Globus pallidus (tissue), 1 donor: ENCODE measurements at regions not wholly inside any gene's neighbourhood (a gene's known extent, or its start where the extent isn't known, plus 50 kb on each side); places are given as distances from the start of the nearest gene placed in this dataset.

Experiments
- DNase-seq: peaks from one replicate; pipeline ENCODE4 v3.0.0-alpha.2; 2015; ENCODE audit warnings: low spot score

DNA sequence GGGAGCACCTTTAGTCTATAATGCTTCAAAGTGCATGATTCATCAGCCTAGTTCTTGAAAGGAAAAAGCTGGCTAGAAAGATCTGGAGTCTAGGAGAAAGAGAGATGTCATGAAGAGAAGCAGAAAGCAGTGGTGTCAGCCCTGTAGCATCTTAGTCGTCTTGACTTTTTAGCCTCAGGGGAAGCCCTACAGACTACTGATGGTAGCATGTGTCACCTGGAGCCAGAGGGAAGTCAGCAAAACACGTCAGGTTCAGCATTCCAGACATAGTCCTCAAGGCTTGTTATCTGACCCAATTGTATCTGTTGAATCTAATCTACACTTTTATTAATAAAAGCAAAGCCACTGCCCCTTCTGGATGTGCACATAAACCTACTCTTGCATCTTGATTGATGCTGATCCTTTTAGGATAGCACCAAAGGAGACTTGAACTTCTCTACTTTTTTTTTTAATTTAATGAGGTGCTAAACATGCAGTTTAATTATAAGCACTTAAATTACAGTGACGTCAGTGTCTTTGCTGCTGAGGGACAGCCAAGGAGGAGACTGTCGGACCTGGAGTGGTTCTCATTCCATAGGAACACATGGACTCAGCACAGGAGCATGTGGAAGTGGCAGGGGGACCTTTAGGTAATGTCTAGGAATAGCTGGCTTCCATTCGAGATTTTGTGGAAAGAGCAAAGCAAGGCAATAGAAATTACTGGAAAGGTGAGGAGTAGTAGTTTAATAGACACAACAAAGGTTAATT, 525.5 kb upstream of the SGCG start:
- DNase-seq = no peak

DNA sequence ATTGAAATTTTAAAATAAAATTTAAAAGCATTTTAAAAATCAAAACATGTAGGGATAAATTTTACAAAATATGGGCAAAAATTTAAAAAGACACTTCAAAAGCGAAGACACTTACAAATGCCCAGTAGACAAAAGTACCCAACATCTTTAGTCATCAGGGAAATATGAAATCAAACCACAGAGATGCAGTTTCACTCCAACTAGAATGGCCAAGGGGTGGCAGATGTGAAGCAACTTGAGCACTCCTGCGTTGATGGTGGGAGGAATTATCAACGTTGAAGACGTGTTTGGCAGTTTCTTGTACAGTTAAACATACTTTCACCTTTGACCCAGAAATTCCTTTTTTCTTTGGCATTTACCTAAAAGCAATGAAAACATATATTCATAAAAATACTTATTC, 518.0 kb upstream of the SGCG start:
- DNase-seq = no peak

DNA sequence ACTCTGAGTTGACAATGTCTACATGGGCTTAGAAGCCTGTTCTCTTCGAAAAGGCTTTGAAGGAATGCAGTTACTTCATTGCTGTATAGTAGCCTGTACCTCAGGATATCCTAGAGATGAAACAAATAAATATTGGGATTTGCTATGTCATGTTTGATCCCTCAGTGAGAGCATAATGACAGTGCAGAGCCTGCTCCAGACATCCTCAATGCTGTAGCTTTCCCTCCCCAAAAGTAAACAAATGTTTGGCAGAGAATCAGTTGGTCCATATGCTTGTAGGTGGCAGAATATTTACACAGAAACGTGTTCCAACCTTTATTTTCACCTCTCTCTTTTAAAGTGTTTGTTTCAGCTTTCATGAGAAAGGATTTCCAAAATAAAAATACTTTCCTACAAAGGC, 515.3 kb upstream of the SGCG start:
- DNase-seq = no peak

DNA sequence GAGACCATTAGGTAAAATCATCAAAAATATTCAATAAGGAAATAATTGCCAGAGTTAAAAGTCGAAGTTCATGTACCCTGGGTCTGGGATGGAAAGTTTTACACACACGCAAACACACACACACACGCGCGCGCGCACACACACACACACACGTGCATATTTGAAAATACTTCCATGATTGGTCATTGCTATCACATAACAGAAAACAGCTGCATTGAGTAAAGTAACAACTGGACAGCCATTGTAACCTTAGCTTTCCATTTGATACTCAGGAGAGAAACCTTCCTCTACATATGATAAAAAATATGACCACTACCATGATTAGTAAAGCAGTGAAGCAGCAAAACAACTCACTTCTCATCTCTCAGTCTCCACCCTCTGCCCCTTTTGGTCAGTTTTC, 490.0 kb upstream of the SGCG start:
- no peak for DNase-seq

DNA sequence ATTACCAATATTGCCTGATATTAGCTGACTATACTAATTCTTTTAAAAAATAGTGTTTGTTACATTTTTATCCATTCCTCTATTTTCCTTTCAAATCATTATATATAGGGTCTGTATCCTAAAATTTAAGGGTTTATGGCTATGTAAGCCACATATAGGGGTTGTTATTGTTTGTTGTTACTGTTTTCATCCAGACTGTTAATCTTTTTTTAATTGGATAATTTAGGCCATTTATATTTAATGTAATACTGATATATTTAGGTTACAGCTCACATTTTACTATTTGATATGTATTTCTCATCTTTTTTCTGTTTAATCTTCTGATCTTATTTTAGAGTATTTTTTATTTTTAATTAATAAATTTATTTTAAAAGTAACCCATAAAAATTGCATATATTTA, 487.1 kb upstream of the SGCG start:
- DNase-seq = no peak

- no peak for DNase-seq
Observed at GRCh38 chr13:22696433-22696832, 484.3 kb upstream of the SGCG start.

- DNase-seq = no peak
Observed at GRCh38 chr13:22698467-22698866, 482.3 kb upstream of the SGCG start.

DNA sequence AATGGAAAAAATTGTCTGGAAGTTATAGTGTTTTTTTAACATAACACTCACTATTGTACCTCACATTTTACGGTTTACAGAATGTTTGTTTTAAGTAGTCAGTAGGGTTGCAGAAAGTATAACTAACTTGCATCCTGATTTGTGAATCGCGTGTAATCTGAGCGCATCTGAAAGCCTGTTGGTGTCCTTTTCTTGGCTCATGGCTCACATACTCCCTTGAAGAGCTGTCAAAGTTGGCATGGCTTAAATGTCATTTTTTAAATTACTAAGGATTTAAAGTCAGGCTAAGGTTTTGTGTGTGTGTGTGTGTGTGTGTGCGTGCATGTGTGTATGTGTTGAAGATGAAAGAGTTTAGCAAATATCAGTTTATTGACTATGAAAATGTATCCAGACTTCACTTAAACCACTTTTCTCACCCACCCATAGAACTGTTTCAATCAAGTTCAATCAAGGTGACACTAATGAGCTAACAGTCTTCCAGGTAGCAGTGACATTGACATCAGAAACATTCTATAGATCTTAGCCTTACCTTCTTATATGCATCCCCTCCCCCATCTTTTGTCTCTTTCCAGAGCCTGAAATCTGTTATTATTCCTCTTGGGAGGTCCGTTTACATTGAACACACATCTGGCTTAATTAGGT, 480.4 kb upstream of the SGCG start:
- DNase-seq = no peak

DNA sequence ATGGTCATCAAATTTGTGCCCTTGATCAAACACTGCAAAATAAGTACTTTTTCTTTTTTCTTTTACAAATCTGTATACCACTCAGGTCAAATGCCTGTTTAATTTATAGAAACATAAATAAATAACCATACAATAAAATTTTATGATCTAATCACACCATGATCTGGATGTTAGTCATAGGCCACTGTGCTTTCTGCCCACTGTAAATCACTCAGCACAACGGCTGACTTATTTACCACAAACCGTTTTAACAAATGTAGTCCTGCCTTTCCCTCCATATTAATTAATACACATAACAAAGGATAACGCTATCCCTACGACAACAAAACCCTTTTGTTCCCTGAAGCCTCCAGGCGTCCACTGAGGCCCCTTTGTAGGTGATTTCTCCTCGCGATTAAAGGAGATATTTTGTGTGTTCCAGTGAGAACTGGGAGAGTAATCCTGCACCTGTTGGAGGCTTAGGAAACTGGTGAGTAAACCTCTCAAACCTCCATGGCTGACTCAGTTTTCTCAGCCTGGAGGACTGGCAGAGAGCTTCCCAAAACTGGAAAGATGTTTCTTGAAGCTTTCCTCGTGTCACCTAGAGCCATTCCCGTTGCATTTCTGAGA, 477.1 kb upstream of the SGCG start:
- DNase-seq = no peak

DNA sequence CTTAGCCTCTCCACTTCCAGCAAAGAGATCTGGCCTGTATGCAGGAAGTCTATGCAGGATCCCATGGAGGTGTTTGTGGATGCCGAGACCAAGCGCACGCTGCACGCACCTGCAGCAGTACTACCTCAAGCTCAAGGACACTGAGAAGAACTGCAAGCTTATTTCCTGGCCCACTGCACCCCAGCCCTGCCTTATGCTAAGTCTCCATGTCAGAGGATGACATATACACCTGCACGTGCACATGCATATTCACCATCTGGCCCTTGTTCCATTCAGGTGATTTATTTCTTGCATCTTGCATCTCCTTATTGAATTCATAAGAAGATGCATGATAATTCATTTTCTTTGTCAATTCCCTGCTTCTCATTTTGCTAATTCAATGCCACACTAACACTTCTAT, 472.8 kb upstream of the SGCG start:
- DNase-seq = no peak

DNA sequence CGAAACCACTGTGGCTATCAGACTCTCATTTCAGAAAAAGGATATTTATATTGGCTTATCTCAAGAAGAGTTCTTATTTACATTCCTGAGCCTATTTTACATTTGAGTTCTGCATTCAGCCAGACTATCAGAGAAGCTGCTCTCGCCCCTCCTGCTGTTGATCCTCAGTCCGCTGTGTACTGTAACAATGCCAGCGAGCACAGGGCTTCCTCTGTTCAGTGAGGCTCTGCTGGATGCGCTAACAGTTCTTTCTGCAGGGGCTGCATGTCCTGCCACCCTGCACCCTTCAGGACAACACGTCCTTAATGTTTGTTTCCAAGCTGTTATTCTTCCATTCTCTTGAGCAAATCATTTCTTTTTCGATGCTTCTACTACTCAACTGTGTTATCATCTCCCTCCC, 463.7 kb upstream of the SGCG start:
- peak; percentile 63 for DNase-seq

DNA sequence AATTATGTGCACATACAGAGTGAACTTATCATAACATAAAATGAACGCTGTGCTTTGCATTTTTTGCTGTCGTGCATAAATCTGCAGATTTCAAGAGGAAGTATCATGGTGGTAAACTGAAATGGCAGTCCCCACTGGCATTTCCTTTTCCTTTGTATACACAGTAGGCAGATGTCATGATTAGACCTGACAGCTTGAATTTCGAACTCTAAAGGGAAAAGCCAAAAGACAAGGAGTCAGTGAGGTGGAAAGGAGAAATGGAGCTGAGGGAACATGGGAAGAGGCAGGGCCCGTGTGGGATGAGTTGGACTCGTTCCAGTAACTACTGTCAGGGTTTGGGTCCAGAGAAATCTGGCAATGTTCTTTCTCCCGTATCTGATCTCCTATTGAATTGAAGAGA, 454.1 kb upstream of the SGCG start:
- no peak for DNase-seq

DNA sequence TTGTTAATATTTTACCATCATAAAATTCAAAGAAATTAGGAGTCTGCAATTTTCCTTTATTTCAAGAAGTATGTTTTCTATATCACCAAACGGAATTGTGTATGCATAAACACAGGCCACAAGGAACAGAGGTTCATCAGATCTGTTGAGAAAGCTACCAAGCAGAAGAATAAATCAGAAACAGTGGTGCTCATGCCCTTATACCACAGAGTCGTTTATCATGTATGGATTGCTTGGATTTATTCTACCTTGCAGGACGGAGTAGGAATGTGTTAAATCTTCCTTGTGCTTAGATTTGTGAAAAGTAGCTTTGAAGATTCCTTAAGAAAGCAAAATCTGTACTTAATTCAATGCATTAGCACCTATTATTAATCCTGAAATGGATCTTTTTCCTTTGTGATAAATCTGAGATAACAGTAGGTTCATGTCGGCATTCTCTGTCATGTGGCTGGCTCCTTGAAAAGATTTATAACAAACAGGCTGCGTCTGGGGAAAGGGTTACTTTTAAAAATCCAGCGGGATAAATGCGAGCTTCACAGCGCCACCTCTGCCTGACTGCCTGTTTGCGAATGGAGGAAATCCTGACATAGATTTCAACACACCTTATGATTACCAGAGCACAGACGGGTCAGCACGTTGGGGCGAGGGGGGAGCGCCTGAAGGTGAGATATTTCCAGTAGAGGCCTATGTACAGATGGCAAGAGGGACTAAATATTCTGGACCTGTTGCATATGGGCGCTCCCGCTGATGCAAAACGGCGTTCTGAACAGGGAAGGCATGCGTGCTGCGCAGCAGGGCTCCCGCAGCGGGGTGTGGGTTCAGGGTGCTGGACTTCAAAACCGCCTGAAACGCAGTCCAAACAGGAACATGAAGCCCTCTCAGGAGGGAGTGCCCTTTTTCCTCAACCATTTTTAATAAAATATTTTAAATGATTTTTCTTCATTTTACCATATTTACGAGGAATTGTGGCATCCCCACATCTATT, 445.5 kb upstream of the SGCG start:
- DNase-seq = no peak

DNA sequence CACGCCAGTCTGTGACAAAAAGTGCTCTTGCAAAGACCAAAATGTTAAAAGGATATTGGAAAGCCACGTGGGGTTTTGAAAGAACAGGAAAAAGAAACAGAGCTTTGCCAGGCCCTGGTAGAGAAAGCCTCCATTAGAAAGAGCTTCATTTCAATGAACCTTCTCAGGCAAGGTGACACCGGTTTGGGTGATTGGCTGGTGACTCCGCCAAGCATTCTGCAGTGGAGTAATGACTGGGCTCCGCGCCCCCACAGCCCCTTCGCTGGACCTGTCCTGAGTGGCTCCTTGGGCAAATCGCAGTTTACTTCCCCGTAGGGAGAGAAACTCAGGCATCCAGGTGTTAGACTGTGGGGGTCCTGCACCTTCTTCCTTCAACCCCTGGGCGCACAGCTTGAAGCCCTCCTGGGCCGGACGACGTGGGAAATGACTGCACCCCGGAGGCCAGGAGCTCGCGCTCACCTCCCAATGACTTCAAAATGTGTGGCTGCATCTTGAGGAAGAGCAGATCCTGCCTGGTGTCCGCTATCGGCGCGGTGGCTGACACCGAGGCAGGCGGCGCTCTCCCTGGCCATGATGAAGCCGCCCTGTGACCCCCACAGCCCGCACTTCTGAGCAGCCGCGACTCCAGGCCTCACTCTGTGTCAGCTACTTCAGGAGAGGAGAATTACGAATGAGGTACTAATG, 444.6 kb upstream of the SGCG start:
- DNase-seq = no peak

GRCh38 chr13:22736768-22737092, 444.0 kb upstream of the SGCG start:
- no peak for DNase-seq

- DNase-seq = no peak
Observed at GRCh38 chr13:22738357-22738756, 442.4 kb upstream of the SGCG start.

DNA sequence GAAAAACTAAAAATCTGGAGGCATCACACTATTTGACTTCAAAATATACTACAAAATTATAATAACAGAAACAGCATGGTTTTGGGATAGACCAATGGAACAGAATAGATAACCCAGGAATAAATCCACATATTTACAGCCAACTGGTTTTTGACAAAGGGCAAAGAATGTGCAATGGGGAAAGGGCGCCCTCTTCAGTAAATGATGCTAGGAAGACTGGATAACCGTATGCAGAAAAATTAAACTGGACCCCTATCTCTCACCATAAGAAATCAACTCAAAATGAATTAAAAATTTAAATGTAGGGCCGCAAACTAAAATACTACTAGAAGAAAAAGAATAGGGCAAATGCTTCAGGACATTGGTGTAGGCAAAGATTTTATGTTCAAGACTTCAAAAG, 440.5 kb upstream of the SGCG start:
- no peak for DNase-seq

DNA sequence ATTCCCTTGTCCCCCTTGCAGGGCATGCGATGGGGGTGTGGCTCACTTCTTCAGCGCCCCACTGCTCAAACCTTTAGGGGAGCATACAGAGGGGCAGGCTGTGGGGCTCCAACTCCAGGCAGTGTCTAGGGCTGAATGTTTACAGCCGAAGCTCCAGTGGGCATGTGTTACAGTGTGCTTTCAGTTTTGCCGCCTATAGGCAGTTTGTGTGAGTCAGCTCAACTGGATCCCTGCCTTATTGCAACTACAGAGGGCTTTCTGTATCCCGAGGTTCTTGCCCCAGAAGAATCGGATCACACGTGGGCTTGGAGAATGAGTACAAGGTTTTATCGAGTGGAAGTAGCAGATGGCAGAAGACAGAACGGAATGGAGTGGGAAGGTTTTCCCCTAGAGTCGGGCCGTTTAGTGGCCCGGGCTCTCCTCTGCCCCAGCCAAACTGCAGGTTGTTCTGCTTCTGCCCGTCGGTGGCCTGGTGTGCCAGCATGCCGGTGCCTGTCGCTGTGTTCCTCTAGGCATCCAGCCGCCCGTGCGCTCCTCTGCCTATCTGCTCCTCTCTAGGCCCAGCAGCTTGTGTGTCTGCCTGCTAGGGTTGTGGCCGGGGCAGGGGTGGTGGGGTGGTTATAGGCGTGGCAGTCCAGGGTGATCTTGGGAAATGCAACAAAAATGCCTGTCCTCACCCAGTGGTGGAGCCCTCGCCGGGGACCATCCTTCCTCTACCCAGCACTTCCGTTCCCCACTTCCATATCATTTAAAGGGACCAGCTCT, 435.9 kb upstream of the SGCG start:
- no peak for DNase-seq

- DNase-seq = no peak
Observed at GRCh38 chr13:22748866-22749577, 431.8 kb upstream of the SGCG start.

DNA sequence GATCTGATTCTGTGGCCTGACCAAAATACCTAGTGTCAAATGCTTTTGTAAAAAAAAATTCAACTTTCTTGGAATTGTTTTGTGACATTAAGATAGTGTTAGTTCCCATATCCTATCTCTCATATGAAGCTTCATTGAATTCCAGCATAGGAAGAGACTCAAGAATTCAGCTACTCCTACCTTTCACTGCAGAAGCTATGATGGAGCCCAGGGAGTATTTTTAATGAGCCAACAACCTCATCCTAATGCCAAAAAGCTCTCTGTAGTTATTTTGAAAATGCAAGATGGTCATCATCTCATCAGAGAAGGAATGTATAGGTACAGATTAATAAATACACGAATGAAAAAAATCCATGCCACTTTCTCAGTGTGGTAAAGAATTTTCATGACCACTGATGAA, 431.2 kb upstream of the SGCG start:
- no peak for DNase-seq
